Neural cell (in vitro differentiated cells): ENCODE measurements at regions not wholly inside any gene's neighbourhood (a gene's known extent, or its start where the extent isn't known, plus 50 kb on each side); places are given as distances from the start of the nearest gene placed in this dataset.

Experiments used
- H2AFZ ChIP-seq: fragments of 200-600, 300-800 bp; sonication (generic), shearing (Covaris generic); 2 replicates; pipeline ENCODE4 v1.6.0; 2014; ENCODE audit warnings: low read depth, mild to moderate bottlenecking, antibody characterized with exemption, low read length, moderate library complexity
- H3F3A ChIP-seq: fragments of 200-600 bp; shearing (Covaris generic); 2 replicates; pipeline ENCODE4 v1.6.1; 2016; ENCODE audit warnings: mild to moderate bottlenecking, moderate library complexity, mixed read lengths, antibody characterized with exemption, low read length; ENCODE audit not compliant: insufficient read depth, poor library complexity, severe bottlenecking
- H3K27ac ChIP-seq: fragments of 200-600, 300-800 bp; sonication (generic), shearing (Covaris generic); 2 replicates; pipeline ENCODE4 v1.5.1; 2014; ENCODE audit warnings: mild to moderate bottlenecking, low read length, moderate library complexity
- H3K27me3 ChIP-seq: fragments of 300-800, 200-600 bp; sonication (generic), shearing (Covaris generic); 2 replicates; pipeline ENCODE4 v1.6.0; 2014; ENCODE audit warnings: mild to moderate bottlenecking, low read depth, low read length, moderate library complexity; ENCODE audit not compliant: insufficient read depth
- H3K36me3 ChIP-seq: fragments of 300-800, 200-600 bp; sonication (generic), shearing (Covaris generic); 2 replicates; pipeline ENCODE4 v1.5.1; 2014; ENCODE audit warnings: mild to moderate bottlenecking, antibody characterized with exemption, low read length, moderate library complexity; ENCODE audit not compliant: insufficient read depth
- H3K4me2 ChIP-seq: fragments of 300-800, 200-600 bp; sonication (generic), shearing (Covaris generic); 2 replicates; pipeline ENCODE4 v1.6.0; 2014; ENCODE audit warnings: mild to moderate bottlenecking, low read length
- H3K4me3 ChIP-seq: fragments of 300-800, 200-600 bp; sonication (generic), shearing (Covaris generic); 2 replicates; pipeline ENCODE4 v1.5.1; 2014; ENCODE audit warnings: mild to moderate bottlenecking, low read length, moderate library complexity
- H3K79me2 ChIP-seq: fragments of 200-600 bp; shearing (Covaris generic); replicated peaks from 2 replicates; pipeline ENCODE4 v1.6.0; 2014; ENCODE audit warnings: mild to moderate bottlenecking, low read length, moderate library complexity; ENCODE audit not compliant: insufficient read depth
- H3K9ac ChIP-seq: fragments of 300-800, 200-600 bp; sonication (generic), shearing (Covaris generic); 2 replicates; pipeline ENCODE4 v1.6.1; 2016; ENCODE audit warnings: mild to moderate bottlenecking, low read length, mixed read lengths
- H3K9me2 ChIP-seq: fragments of 200-600 bp; shearing (Covaris generic); 2 replicates; pipeline ENCODE4 v1.6.1; 2016; ENCODE audit warnings: mild to moderate bottlenecking, low read length, mixed read lengths; ENCODE audit not compliant: insufficient read depth
- H3K9me3 ChIP-seq: fragments of 200-600, 300-800 bp; sonication (generic), shearing (Covaris generic); 2 replicates; pipeline ENCODE4 v1.6.1; 2016; ENCODE audit warnings: mild to moderate bottlenecking, mixed run types, low read length, moderate library complexity, mixed read lengths
- H4K20me1 ChIP-seq: fragments of 200-600 bp; shearing (Covaris generic); 2 replicates; pipeline ENCODE4 v1.6.1; 2016; ENCODE audit warnings: mild to moderate bottlenecking, mixed run types; ENCODE audit not compliant: insufficient read depth
- CTCF ChIP-seq: fragments of 450-650 bp; IDR thresholded peaks from 2 replicates; pipeline ENCODE4 v1.5.1; 2014; ENCODE audit warnings: antibody characterized with exemption, mild to moderate bottlenecking, moderate library complexity; ENCODE audit not compliant: poor library complexity, severe bottlenecking
- EP300 ChIP-seq: fragments of 450-650 bp; conservative IDR thresholded peaks from 2 replicates; pipeline ENCODE4 v1.6.1; 2014; ENCODE audit warnings: antibody characterized with exemption, mild to moderate bottlenecking, moderate library complexity; ENCODE audit not compliant: poor library complexity, severe bottlenecking
- EZH2 ChIP-seq: fragments of 200-600, 300-800 bp; shearing (Covaris generic), sonication (generic); IDR thresholded peaks from 2 replicates; pipeline ENCODE4 v1.6.1; 2014; ENCODE audit warnings: antibody characterized with exemption, low read length, borderline replicate concordance, mild to moderate bottlenecking; ENCODE audit not compliant: insufficient read depth, poor library complexity, severe bottlenecking
- MXI1 ChIP-seq: fragments of 450-650 bp; conservative IDR thresholded peaks from 2 replicates; pipeline ENCODE4 v1.6.1; 2014; ENCODE audit warnings: antibody characterized with exemption, mild to moderate bottlenecking; ENCODE audit not compliant: poor library complexity, severe bottlenecking
- POLR2AphosphoS5 ChIP-seq: IDR thresholded peaks from 2 replicates; pipeline ENCODE4 v1.6.1; 2012
- RAD21 ChIP-seq: fragments of 450-650 bp; conservative IDR thresholded peaks from 2 replicates; pipeline ENCODE4 v1.6.1; 2014; ENCODE audit warnings: antibody characterized with exemption, mild to moderate bottlenecking, moderate library complexity
- REST ChIP-seq: IDR thresholded peaks from 2 replicates; pipeline ENCODE4 v1.6.1; 2012; ENCODE audit warnings: borderline replicate concordance
- SMC3 ChIP-seq: fragments of 450-650 bp; conservative IDR thresholded peaks from 2 replicates; pipeline ENCODE4 v1.6.1; 2014; ENCODE audit warnings: antibody characterized with exemption, mild to moderate bottlenecking, moderate library complexity; ENCODE audit not compliant: poor library complexity
- TAF1 ChIP-seq: IDR thresholded peaks from 2 replicates; pipeline ENCODE4 v1.6.1; 2012; ENCODE audit warnings: low read depth

- no peaks in the 10 kb centered on the region for H4K20me1 ChIP-seq
- no peak overlapping the region for H3K27ac ChIP-seq
- H3K27me3 ChIP-seq: no peaks in the 10 kb centered on the region
- no peaks in the 10 kb centered on the region for H3K9me3 ChIP-seq
- no peak overlapping the region for H2AFZ ChIP-seq
- H3F3A ChIP-seq: no peaks in the 10 kb centered on the region
- TF ChIP-seq EZH2: no peak
- TF ChIP-seq REST: no peak
- no peak for TF ChIP-seq TAF1
- no peak for TF ChIP-seq POLR2AphosphoS5
- TF ChIP-seq MXI1: no peak
- TF ChIP-seq RAD21: no peak
- no peak for TF ChIP-seq EP300
- no peak for TF ChIP-seq CTCF
- no peak for TF ChIP-seq SMC3
- H3K9me2 ChIP-seq: no peaks in the 10 kb centered on the region
- H3K4me2 ChIP-seq: no peak overlapping the region
- no peak overlapping the region for H3K4me3 ChIP-seq
- H3K79me2 ChIP-seq: no peaks in the 10 kb centered on the region
- no peaks in the 10 kb centered on the region for H3K36me3 ChIP-seq
- H3K9ac ChIP-seq: no peak overlapping the region
These were observed 477.6 kb upstream of the USP24 start for GRCh38 chr1:55692726-55693125.

- Histone ChIP-seq H3F3A (no peaks in the 10 kb centered on the region), H4K20me1 (no peaks in the 10 kb centered on the region), H2AFZ (no peak overlapping the region), H3K9me3 (no peaks in the 10 kb centered on the region), H3K4me3 (no peak overlapping the region), H3K9ac (no peak overlapping the region), H3K27me3 (no peaks in the 10 kb centered on the region), H3K79me2 (no peaks in the 10 kb centered on the region), H3K27ac (no peak overlapping the region), H3K36me3 (no peaks in the 10 kb centered on the region), H3K9me2 (no peaks in the 10 kb centered on the region), H3K4me2 (no peak overlapping the region)
- no peak for TF ChIP-seq TAF1
- no peak for TF ChIP-seq EZH2
- no peak for TF ChIP-seq POLR2AphosphoS5
- no peak for TF ChIP-seq RAD21
- TF ChIP-seq CTCF: no peak
- no peak for TF ChIP-seq REST
- TF ChIP-seq SMC3: no peak
- TF ChIP-seq MXI1: no peak
- no peak for TF ChIP-seq EP300
These were observed 475.2 kb upstream of the USP24 start for GRCh38 chr1:55690366-55690765.
